Activated T-cell treated with anti-CD3 and anti-CD28 coated beads, Interleukin-2, amount 50 U/mL, for 1 hour (primary cell): ENCODE measurements at regions not wholly inside any gene's neighbourhood (a gene's known extent, or its start where the extent isn't known, plus 50 kb on each side); places are given as distances from the start of the nearest gene placed in this dataset.
"Not testable (repeated sequence)": the region's sequence is repeated elsewhere in the genome, so short reads cannot be mapped to it uniquely, and the experiment has no call there.

Source experiments
- DNase-seq: peaks from one replicate; pipeline ENCODE4 v3.0.0-alpha.2; 2020

DNA sequence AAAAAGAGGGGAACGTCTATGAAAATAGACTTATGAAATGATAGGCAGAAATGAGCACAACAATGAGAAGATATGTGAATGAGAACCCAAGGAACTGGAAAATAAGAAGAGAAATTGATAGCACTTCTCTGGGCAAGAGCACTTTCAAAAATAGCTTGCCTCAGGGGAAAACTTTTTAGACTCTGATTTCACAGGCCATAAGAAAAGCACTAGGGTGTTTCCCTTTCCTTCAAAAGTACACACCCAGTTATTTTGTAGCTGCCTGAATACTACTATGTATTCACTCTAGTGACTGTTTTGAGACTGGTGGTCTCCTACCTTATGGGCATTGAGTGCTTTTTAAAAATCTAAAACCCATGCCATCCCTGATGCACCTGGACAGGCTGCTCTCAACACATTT lies 172.3 kb upstream of the SOX6 start:
- DNase-seq: no peak

GRCh38 chr11:16527525-16528246 lies 171.3 kb upstream of the SOX6 start:
- no peak for DNase-seq

DNA sequence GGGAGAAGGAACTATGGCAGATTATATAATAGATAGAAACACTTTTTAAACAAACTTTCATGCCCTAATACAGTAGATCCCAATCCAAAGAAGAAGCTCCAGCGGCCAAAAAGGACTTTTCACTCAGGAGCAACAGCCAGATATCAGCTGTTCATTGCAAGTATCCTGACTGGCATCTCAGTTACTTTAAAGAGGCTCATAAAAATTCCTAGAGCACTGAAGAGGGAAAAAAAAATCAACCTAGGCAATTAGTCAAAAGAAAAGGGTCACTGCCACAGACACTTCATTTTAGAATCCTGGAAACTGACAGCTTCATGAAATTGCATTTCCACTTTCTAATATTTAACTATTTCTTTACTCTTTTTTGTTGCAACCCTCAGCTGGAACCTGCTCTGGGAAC lies 170.6 kb upstream of the SOX6 start:
- no peak for DNase-seq

- DNase-seq: not testable (repeated sequence)
These were observed 164.4 kb upstream of the SOX6 start for GRCh38 chr11:16520713-16521112.

GRCh38 chr11:16512899-16513241 lies 156.5 kb upstream of the SOX6 start:
- no peak for DNase-seq

DNA sequence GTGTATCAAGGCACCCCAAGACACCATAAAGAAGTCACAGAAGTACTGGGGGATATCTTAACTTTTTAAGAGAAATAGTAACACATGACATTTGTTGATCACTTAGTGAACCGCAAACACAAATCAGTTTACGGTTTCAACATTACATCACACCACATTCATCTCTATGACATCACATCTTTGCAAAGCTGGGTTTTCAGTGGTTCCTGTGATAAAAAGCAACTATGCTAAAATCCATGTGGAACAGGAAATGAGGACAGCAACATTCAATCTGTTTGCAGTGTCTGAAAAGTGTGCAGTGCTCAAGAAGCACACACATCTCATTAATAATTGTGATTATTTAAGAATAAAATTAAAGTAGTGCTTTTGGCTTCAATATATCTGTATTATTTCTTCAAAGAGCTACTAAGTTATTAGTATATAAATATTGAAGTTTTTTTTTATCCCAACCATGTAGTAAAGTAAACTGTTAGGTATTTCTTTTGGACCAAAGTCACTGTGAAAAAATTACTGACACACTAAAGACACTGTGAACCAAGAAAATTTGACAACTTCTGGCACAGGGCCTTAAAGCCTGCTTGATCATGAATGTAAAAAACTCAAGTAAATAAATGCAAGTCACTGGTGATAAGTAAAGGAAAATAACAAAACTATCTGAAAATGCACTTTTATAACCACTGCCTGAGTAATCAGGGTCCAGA lies 156.0 kb upstream of the SOX6 start:
- DNase-seq: no peak

GRCh38 chr11:16511116-16512114 lies 155.1 kb upstream of the SOX6 start:
- no peak for DNase-seq

GRCh38 chr11:16505481-16505880 lies 149.1 kb upstream of the SOX6 start:
- no peak for DNase-seq

GRCh38 chr11:16503891-16504290 lies 147.5 kb upstream of the SOX6 start:
- DNase-seq: not testable (repeated sequence)

DNA sequence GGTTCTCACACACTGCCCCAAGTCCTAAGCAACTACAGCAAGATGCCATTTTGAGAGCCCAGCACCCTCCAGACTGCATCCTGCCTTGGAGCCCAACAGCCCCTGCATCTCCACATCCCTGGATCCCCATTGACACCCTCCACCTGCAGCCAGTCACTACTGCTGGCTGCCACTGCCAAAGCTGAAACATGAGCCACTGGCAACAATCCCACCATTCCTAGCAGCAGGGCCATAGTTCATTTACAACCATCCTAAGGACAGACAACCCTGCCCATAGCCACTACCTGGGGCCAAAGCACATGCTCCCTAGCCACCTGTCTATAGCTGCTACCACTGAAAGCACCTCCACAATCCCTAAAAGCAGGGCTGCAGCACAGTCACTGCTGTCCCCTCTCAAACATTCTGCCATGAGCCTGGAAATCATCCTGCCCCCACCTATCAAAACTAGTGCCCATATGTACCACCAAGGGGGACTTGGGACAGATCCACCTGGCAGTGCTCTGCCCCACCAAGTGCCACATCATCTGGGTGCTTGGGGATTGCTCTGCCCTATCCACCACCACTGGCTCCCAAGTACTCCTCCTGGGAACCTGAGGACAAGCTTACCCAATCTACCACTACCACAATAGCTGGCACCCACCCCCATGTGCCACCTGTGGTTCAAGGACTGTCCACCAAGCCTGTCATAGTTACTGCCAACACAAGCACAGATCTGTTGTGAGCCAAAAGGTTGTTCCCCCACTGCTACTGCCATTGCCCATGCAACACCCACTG lies 138.8 kb upstream of the SOX6 start:
- DNase-seq: no peak

DNA sequence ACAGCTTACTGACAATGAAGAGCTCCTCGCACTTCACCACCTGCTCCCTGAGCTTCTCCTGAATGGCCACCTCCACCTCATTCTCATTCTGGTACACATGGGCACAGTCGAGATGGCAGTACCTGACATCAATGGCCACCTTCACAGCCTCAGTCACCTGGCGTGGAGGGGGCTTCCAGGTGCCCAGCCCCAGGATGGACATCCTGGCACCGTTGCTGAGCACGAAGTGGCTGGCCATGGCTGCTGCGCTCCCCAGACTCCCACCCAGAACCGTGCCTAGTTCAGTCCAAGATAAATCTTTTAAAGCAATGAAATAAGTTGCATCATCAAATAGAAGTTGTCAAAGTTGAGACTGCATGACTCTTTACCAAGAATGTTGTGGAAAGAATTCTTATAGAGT lies 128.1 kb upstream of the SOX6 start:
- DNase-seq: no peak

DNA sequence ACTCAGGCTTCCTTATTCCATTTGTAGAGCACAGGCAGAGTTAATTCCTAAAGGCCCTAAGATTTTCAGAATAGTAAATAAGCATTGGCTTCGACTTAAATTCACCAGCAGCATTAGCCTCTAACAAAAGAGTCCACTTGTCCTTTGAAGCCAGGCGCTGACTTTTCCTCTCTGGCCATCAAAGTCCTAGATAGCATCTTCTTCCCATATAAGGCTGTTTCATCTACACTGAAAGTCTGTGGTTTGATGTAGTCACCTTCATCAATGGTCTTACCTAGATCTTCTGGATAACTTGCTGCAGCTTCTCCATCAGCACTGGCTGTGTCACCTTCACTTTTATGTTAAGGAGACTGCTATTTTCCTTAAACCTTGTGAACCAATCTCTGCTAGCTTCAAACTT lies 118.3 kb upstream of the SOX6 start:
- no peak for DNase-seq

GRCh38 chr11:16469968-16470367 lies 113.6 kb upstream of the SOX6 start:
- no peak for DNase-seq

DNA sequence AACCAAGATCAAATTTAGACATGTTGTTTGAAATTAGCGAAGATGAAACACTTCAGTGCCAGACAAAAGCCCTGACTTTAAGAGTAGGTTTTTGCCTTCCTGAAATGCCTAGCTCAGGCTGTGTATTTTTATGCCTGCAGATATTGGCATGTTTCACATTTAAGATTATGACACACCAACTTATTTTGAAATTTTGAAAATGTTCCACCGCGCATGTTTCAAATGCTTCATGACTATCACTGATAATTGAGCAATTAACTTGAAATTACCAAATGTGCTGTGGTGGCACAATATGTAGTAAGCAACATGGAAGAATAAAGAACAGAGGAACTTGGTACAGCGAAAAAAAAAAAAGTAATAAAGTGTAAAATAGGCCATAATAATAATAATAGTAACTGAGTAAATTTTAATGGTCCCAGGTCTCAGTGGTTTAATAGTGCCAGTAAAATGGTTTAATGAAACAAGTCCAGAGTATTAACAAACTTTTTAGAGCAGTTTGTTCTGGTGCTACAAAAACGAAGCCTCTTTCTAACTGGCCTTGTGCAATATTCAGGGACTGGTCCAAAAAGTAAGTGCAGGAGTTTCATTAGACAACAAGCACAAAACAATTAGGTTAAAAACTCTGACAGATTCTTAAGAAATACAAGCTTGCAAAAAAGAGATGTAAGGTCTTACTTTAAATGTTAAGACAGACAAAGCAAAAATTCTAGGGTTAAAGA lies 112.5 kb upstream of the SOX6 start:
- no peak for DNase-seq

GRCh38 chr11:16460508-16460907 lies 104.2 kb upstream of the SOX6 start:
- DNase-seq: no peak

DNA sequence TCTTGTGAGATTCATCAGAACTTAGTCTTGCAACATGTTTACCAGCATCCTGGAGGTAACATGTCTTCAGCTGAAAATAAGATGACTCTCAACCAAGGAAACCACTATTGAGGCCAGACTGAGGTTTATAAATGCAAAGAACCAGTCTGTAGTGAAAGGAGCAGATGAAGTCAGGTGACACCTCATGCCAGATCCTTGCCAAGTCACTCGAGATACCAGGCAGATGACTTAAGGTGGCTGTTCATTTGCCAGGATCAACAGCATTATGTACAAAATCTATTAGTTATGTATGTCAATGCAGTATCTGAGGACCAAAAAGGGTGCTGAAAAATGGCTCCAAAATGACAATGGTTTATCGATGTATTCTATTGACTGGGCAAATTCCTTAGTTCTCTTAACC lies 100.0 kb upstream of the SOX6 start:
- DNase-seq: no peak

- no peak for DNase-seq
These were observed 98.0 kb upstream of the SOX6 start for GRCh38 chr11:16454289-16454863.

GRCh38 chr11:16448123-16448717 lies 91.9 kb upstream of the SOX6 start:
- DNase-seq: no peak

- DNase-seq: no peak
These were observed 85.1 kb upstream of the SOX6 start for GRCh38 chr11:16441461-16441860.

DNA sequence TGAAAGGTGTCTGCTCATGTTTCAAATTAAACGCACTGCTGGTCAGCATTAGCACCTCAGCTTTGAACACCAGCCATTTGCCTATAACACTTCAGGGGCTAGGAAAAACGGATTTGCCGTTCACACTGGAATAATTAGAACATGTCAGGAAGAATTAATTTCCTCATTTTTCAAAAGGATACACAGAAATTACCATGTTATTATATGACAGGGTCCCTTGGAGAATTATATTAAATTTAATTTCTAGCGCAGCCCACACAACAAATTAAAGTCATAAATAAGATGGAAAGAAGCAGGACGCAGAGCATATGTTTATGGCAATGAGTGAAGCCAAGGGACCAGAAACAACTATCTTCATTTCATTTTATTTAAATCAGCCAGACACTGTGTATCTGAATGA lies 83.8 kb upstream of the SOX6 start:
- DNase-seq: no peak

- no peak for DNase-seq
These were observed 77.7 kb upstream of the SOX6 start for GRCh38 chr11:16434036-16434435.
